ENCODE measurements at regions not wholly inside any gene's neighbourhood (a gene's known extent, or its start where the extent isn't known, plus 50 kb on each side); places are given as distances from the start of the nearest gene placed in this dataset.

GRCh38 chr15:62736756-62737155 lies 305.8 kb upstream of the TPM1 start:
- TF ChIP-seq, protein P1, sequence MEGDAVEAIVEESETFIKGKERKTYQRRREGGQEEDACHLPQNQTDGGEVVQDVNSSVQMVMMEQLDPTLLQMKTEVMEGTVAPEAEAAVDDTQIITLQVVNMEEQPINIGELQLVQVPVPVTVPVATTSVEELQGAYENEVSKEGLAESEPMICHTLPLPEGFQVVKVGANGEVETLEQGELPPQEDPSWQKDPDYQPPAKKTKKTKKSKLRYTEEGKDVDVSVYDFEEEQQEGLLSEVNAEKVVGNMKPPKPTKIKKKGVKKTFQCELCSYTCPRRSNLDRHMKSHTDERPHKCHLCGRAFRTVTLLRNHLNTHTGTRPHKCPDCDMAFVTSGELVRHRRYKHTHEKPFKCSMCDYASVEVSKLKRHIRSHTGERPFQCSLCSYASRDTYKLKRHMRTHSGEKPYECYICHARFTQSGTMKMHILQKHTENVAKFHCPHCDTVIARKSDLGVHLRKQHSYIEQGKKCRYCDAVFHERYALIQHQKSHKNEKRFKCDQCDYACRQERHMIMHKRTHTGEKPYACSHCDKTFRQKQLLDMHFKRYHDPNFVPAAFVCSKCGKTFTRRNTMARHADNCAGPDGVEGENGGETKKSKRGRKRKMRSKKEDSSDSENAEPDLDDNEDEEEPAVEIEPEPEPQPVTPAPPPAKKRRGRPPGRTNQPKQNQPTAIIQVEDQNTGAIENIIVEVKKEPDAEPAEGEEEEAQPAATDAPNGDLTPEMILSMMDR (IDR thresholded peaks at IDR 0.05; ENCODE audit: extremely low read depth, missing control alignments), result no peak
- DNase-seq (ENCODE audit: low spot score), result no peak

DNA sequence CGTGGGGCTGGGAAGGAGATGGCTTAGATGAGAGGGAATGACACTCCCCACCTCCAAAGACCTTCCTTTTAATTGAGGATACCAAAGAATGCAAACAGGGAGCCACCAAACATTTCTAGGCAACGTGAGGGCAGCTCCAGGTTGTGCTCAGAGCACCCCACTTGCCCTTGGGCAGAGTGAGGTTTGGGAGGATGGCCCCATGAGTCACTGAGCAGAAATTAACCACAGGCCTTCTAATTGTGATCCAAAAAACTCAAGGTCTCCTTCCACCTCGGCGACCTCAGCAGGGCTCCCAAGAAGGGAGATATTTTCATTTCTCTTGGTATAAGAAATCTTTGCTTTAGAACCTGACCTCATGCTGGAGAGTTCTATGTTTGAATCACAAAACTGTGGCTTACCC lies 305.0 kb upstream of the TPM1 start:
- DNase-seq (ENCODE audit: low spot score), result no peak
- TF ChIP-seq, protein P1 (IDR thresholded peaks at IDR 0.05; ENCODE audit: extremely low read depth, missing control alignments), result no peak

- DNase-seq (ENCODE audit: low spot score), result no peak
These were observed 303.5 kb upstream of the TPM1 start for GRCh38 chr15:62739082-62739481.

DNA sequence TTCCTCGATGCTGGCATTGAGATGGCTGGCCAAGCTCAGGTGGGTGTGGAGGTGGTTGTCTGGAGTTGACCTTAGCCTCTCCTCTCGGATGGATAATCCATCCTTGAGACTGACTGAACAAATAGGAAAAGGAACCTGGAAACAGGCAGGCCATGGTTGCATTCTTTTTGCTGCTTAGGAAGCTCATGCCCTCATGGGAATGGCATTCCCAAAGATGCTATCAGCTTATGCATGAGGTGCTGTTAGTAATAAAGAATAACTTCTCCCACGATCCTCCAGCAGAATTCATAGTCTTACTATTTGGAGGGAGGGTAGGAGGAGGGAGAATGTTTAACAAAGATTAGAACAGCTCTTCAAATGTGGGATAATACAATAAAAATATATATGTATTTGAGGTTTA lies 303.0 kb upstream of the TPM1 start:
- no peak for DNase-seq (ENCODE audit: low spot score)
- TF ChIP-seq, protein P1 (IDR thresholded peaks at IDR 0.05; ENCODE audit: extremely low read depth, missing control alignments), result no peak

More at GRCh38 chr15:62739082-62739481, 303.5 kb upstream of the TPM1 start:
- TF ChIP-seq, protein P1 (IDR thresholded peaks at IDR 0.05; ENCODE audit: extremely low read depth, missing control alignments), result no peak

DNA sequence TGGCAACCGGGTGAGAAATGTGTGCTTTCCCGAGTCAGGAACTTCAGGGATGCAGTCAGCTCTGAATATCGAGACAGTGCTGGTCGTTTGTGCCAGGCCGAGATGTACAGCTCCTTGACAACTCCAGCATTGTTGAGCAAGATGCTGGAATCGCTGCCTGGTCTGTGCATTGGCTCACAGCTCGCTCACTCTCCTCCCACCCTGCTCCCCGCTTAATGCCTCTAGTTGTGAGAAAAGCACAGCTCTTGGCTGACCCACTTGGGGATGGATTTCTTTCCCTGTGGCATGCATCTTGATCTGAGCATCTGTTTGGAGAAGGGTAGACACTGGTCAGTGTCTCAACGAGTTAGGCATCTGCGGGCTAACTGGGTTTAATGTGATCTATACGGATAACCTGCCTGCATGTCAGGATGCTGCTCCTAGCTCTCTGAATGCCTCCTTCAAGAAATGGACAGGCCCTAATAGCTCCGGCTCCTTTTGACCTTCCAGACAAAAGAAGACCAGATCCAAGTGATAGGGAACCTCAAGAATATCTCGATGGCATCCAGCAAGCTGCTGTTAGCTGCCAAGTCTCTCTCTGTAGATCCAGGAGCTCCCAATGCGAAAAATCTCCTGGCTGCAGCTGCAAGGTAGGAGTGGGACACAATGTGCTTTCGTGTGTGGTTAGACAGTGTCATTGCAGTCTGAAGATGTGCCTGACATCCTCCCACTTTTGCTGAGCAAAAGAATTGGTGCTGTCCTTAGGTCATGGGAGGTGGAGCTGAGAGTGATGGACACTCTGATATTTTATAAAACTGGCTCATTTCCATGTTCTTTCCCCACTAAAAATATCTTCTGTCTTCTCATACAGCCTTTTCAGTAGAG lies 302.2 kb upstream of the TPM1 start:
- no peak for DNase-seq (ENCODE audit: low spot score)
- TF ChIP-seq, protein P1 (IDR thresholded peaks at IDR 0.05; ENCODE audit: extremely low read depth, missing control alignments), result no peak

DNA sequence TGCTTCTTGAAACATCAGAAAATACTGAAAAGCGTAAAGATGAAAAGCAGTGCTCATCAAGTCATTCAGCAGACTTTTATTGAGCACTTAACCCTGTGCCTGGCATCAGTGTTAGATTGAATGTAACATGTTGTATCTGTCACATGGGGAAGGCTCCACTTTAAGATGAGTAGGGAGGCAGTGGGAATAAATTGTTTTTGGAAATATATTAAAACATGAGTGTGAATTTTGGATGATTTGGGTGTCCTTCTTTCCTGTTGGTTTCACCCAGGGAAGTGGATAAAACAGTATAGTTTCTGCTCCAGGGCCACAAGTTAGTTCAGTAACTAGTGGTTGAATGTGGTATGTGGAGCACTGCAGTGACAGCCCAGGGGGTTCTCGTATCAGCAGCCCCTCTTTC lies 301.4 kb upstream of the TPM1 start:
- TF ChIP-seq, protein P1 (IDR thresholded peaks at IDR 0.05; ENCODE audit: extremely low read depth, missing control alignments), result no peak
- no peak for DNase-seq (ENCODE audit: low spot score)

- peak; percentile 59 for DNase-seq (ENCODE audit: low spot score)
- TF ChIP-seq, protein P1 (IDR thresholded peaks at IDR 0.05; ENCODE audit: extremely low read depth, missing control alignments), result peak; percentile 81
These were observed 300.0 kb upstream of the TPM1 start for GRCh38 chr15:62742409-62743171.
